ENCODE measurements at regions not wholly inside any gene's neighbourhood (a gene's known extent, or its start where the extent isn't known, plus 50 kb on each side); places are given as distances from the start of the nearest gene placed in this dataset.

DNA sequence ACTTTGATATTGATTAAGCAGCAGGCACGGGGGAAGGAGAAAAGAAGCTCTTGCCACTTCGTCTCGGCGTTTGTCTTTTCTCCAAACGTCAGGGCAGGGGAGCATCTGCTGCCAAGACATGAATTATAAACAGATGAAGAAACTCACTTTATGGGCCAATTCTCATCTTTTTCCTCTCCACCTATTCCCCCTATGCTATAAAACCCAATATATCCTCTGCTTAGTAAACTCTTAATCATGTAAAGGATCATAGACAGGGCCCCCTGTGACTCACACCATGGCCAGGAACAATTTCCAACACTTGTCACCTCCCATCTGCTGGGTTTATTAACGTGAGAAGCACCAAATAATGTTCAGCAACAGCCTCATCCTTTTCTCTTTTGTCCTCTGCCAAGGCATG is 1092.1 kb upstream of the TMEM132C start:
- H3K4me3 ChIP-seq (ENCODE audit: low read depth, low read length): no peak overlapping the region
- DNase-seq (ENCODE audit: low read depth): peak; percentile 53
- TF ChIP-seq, protein P1, sequence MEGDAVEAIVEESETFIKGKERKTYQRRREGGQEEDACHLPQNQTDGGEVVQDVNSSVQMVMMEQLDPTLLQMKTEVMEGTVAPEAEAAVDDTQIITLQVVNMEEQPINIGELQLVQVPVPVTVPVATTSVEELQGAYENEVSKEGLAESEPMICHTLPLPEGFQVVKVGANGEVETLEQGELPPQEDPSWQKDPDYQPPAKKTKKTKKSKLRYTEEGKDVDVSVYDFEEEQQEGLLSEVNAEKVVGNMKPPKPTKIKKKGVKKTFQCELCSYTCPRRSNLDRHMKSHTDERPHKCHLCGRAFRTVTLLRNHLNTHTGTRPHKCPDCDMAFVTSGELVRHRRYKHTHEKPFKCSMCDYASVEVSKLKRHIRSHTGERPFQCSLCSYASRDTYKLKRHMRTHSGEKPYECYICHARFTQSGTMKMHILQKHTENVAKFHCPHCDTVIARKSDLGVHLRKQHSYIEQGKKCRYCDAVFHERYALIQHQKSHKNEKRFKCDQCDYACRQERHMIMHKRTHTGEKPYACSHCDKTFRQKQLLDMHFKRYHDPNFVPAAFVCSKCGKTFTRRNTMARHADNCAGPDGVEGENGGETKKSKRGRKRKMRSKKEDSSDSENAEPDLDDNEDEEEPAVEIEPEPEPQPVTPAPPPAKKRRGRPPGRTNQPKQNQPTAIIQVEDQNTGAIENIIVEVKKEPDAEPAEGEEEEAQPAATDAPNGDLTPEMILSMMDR (IDR thresholded peaks at IDR 0.05; ENCODE audit: insufficient read depth, low read length): no peak

DNA sequence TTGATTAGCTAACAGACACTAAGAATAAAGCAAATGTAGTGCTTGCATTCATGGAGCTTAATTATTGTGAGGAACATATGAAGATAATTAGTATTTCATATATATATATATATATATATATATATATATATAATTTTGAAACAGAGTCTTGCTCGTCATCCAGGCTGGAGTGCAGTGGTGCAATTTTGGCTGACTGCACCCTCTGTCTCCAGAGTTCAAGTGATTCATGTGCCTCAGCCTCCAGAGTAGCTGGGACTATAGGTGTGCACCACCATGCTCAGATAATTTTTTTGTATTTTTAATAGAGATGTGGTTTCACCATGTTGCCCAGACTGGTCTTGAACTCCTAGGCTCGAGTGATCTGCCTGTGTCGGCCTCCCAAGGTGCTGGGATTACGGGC is 1091.6 kb upstream of the TMEM132C start:
- TF ChIP-seq, protein P1 (IDR thresholded peaks at IDR 0.05; ENCODE audit: insufficient read depth, low read length): no peak
- no peak overlapping the region for H3K4me3 ChIP-seq (ENCODE audit: low read depth, low read length)
- no peak for DNase-seq (ENCODE audit: low read depth)

DNA sequence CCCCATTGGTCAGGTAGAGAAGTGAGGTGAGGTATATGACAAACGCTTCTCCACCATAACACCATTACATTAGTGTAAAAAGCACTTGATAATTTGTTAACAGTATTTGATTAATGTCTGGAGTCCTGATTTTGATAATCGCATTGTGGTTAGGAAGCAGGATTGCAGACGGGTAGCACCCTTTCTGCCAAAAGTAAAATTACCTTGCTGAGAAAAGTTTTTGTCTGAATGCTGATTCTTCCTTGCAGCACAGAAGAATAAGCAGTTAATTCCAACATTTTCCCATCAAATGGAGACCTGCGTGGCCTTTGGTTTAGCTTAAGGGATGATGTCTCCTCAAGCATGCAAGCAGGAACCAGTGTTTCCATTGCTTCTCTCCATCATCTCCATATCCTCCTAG is 1090.2 kb upstream of the TMEM132C start:
- no peak overlapping the region for H3K4me3 ChIP-seq (ENCODE audit: low read depth, low read length)
- no peak for DNase-seq (ENCODE audit: low read depth)
- TF ChIP-seq, protein P1 (IDR thresholded peaks at IDR 0.05; ENCODE audit: insufficient read depth, low read length): no peak

DNA sequence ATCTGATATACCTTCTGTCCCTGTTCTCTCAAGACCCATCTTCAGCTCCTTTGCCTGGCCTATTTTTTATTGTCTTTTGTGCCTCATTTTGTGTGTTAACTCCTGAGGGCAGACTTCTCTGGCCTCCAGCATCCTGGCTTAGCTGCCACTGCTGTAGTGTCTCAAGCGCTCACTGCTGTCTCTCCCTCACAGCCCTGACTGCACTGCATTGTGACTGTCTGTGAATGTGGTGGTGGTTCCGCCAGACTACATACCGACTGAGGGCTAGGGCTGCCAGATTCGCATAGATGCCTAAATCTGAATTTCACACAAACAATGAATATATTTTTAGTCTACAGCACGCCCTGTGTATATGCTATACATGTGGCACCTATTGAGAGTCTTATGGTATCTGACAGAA is 1088.9 kb upstream of the TMEM132C start:
- DNase-seq (ENCODE audit: low read depth): no peak
- H3K4me3 ChIP-seq (ENCODE audit: low read depth, low read length): no peak overlapping the region
- TF ChIP-seq, protein P1 (IDR thresholded peaks at IDR 0.05; ENCODE audit: insufficient read depth, low read length): no peak

DNA sequence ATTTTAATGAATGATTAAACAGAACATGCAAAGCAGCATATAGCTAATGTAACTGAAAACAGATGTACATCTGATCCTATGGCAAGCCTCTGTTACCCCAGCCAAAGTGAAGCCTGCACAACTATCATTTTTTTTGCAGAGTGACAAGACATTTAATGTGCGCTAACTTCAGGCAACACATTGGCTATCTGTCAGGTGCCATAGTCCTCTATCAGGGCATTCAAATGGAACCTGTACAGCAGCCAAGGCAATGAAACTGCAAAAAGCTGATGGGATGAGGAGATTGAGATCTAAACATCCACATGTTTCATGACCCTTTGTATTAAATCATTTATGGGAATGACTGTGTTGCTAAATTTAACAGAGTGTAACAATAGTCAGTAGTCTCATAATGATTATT is 1088.5 kb upstream of the TMEM132C start:
- TF ChIP-seq, protein P1 (IDR thresholded peaks at IDR 0.05; ENCODE audit: insufficient read depth, low read length): no peak

DNA sequence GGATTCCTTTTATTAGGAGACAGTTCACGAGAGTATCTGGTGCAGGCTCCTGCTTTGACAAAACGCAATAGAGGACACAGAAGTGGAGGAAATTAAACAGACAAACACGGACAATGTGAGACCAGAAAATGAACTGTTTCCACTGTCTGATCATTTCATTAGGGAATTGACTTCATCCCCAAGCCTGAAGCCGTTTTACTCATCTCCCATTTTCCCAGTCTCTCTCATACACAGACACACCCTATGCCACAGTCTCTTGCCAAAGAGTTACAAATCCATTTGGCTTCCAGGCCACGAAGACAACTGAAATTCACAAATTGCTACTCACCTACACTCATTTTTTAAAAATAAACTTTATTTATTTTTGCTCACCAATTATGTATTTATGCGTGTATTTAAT is 1087.8 kb upstream of the TMEM132C start:
- TF ChIP-seq, protein P1 (IDR thresholded peaks at IDR 0.05; ENCODE audit: insufficient read depth, low read length): no peak

More for the DNA sequence above, 1088.5 kb upstream of the TMEM132C start:
- H3K4me3 ChIP-seq (ENCODE audit: low read depth, low read length): no peak overlapping the region
- DNase-seq (ENCODE audit: low read depth): no peak

DNA sequence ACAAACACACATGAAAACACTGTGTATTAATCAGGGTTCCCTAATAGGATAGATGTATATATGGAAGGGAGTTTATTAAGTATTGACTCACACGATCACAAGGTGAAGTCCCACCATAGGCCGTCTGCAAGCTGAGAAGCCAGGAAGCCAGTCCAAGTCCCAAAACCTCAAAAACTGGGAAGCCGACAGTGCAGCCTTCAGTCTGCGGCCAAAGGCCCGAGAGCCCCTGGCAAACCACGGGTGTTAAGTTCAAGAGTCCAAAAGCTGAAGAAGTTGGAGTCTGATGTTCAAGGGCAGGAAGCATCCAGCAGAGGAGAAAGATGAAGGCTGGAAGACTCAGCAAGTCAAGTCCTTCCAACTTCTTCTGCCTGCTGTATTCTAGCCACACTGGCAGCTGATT is 1085.0 kb upstream of the TMEM132C start:
- H3K4me3 ChIP-seq (ENCODE audit: low read depth, low read length): no peak overlapping the region
- TF ChIP-seq, protein P1 (IDR thresholded peaks at IDR 0.05; ENCODE audit: insufficient read depth, low read length): no peak

More for the DNA sequence above, 1087.8 kb upstream of the TMEM132C start:
- H3K4me3 ChIP-seq (ENCODE audit: low read depth, low read length): no peak overlapping the region
- peak; percentile 74 for DNase-seq (ENCODE audit: low read depth)

More for the DNA sequence above, 1085.0 kb upstream of the TMEM132C start:
- no peak for DNase-seq (ENCODE audit: low read depth)

Data from fibroblast of the aortic adventitia (primary cell).